ENCODE measurements at regions not wholly inside any gene's neighbourhood (a gene's known extent, or its start where the extent isn't known, plus 50 kb on each side); places are given as distances from the start of the nearest gene placed in this dataset.

DNA sequence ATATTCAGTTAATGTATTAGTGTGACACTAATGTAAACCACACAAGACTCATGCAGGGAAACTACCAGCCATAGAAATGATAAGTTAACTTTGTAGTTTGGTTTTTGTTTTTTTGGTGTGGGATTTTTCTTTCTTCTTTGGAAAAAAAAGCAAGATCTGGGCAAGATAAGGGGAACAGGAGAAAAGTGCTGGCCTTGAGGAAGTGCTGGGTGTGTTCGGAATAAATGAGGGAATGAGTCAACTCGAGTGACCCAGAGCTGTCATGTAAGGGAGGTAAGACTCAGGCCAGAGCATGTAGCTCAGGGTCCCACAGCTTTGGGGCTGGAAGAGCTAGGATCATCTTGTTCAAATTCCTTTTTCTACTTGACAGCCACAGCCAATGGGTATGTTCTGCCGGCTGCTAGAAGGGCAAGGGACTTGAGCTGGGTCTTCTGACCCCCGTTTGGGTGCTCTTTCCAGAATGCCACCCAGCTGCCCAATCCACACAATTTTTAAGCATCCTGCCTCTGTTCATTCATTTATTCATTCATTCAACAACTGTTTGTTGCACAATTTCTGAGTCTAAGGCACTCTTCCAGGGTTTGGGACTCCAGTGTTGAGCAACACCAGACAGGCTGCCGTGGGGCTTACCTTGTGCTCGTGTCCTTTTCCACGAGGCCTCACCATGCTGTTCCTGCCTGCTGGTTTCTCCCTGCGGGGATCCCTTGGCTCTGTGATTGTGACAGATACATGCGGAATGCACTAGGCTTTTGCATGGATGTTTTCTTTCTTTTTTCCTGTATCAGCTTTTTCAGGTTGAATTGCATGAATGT is 54.5 kb downstream of the CLDN34 start:
- no peak for DNase-seq

DNA sequence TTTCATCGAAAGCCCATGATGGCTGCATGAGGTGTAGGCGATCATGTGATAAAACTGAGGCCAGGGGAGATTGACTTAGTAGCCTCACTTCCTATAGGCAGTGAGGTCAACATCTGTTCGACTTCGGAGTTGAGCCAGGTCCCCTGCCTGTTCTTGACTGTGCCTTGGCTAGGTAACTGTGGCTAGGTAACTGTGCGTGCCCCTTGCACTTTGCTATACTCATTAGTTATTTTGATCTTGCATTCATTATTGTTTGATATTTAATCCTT is 55.0 kb downstream of the CLDN34 start:
- DNase-seq, result no peak

DNA sequence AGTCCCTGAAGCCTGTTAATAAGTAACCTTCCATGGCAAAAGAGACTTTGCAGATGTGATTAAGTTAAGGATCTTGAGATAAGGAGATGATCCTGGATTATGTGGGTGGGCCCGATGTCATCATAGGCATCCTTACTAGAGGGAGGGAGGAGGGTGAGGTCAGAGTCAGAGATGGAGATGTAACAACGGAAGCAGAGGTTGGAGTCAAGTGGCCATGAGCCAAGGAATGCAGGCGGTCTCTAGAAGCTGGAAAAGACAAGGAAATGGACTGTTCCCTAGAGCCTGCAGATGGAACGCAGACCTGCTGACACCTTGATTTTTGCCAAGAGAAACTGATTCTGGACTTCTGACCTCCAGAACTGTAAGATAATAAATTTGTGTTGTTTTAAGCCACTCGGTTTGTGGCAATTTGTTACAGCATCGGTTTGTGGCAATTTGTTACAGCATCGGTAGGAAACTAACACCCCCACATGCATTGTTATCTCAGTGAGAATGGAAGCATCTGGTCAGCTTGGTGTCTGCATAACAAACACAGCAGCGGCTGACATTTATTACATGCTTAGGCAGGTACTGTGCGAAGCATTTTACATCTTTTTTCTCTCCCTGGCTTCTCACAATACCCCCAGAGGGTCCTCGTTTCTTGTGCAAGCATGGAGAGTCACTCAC is 55.6 kb downstream of the CLDN34 start:
- no peak for DNase-seq

DNA sequence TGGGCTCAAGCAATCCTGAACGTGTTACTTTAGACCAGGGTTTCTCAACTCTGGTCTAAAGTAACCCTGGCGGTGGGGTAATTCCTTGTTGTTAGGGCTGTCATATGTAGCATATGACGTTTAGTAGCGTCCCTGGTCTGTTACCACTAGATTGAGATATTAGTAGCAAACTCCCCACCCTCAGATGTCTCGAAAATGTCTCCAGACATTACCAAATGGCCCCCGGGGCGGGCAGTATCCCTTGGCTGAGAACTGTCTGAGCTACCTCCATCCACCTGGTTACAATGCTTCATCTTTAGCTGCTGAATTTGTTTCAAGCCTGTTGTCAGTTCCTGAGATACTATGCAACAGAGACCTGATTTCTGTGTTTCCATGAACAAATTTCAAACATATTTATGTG is 56.7 kb downstream of the CLDN34 start:
- DNase-seq, result no peak

DNA sequence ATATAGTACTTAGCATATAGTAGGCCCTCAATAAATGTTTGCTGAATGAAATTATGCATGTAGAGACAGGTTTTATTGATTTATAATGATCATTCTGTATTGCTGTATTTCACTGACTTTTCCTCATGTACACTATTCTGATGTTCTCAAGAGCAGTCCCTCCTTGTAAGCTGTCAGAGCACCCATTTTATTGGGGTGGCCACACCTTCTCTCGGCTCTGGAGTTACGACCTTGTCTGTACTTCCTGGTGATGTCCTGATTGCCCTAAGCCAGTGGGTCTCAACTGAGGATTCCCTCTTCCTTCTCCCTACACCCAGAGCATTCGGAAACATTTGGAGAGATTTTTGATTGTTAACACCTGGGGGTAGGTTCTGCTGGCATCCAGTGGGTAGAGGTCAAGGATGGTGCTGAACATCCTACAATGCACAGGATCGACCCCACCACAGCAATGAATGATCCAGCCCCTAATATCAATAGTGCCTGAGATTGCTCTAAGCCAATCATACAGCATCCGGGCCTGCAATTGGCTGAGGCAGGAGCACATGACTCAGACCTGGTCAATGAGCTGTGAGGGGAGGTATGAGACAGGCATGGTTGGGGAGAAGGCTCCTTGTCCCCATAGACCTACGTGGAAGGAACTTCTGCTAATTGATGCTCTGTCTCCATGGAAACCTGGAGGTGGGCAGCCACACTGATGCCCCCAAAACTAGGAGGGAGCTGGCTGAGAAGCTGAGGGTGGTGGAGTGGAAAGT is 58.8 kb downstream of the CLDN34 start:
- DNase-seq, result no peak

DNA sequence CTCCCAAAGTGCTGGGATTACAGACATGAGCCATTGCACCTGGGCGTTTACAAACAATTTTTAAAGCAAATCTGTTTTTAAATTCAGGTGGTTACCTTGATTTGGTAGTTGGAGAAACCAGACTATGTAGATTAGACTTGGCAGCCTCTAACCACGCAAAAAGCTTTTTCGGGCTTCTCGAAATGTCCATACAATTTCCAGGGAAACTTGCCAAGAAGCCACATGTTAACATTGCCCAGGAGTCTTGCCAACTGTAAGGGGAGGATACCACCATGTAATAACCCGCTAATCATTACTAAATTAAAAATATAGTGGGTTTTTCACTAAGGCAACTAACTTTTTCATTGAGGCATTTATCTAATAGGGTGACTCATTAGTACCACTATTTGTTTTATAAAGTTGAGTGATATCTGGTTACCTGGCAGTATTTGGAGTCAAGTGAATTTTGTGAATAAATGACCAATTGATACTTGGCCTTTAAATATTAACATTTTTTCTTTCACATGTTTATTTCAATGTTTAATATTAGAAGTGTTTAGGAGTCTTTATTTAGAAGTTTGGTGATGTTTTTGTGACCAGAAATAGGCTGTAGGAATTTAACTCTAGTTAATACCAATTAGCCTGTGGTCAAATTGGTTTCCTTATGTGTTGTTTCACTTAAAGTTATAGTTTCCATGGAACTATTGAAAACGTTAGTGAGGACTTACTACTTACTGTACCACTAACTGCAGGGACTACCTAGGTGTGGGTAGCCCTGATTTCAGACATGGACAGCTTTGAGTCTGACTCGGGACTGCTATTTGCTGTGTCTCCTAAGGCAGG is 61.3 kb downstream of the CLDN34 start:
- no peak for DNase-seq

DNA sequence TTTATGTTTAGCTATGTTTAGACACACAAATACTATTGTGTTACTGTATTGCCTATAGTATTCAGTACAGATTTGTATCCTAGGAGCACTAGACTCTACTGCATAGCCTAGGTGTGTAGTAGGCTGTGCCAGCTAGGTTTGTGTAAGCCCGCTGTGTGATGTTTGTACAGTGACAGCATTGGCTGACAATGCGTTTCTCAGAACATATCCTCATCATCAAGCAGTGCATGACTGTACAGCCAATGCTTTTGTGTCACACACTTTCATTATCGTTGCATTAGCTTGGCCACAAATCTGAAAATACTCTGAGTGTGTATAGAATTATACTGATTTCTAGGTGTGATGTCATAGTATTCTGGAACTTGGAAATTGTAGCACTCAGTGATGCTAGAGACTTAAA is 63.4 kb downstream of the CLDN34 start:
- peak; percentile 13 for DNase-seq

DNA sequence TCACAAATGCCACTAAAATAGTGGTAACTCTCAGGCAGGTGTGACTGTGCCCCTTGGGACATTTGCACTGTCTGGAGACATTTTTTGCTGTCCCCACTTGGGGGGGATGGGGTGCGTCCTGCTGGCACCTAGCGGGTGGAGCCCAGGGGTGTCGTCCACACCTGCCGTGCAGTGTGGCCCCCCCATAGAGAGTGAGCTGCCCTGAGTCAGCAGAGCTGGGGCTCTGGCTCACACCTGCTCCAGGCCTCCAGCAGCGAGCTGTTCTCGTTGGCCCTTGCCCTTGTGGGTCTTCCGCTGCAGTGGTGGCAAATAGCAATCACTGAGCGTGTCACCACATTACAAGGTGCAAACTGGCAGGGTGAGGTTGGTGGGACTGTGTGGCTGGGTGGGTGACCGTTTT is 64.6 kb downstream of the CLDN34 start:
- DNase-seq, result peak; percentile 66

DNA sequence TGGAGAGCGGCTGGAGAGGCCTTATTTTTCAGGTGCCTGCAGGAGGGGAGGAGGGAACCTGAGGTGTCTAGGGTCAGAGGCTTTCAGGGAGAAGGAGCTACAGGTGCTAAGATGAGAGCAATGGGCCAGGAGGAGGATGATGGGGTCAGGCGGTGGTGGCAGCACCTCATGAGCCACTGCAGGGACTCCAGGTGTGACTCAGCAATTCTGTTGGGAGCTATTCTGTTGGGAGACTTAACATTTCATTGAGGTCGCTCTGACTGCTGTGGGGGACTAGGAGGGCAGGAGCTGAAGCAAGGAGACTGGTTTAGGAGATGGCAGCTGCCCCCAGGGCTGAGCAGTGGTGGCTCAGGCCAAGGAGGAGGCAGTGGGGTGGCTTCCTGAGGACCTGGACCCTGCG is 65.0 kb downstream of the CLDN34 start:
- DNase-seq, result peak; percentile 44

DNA sequence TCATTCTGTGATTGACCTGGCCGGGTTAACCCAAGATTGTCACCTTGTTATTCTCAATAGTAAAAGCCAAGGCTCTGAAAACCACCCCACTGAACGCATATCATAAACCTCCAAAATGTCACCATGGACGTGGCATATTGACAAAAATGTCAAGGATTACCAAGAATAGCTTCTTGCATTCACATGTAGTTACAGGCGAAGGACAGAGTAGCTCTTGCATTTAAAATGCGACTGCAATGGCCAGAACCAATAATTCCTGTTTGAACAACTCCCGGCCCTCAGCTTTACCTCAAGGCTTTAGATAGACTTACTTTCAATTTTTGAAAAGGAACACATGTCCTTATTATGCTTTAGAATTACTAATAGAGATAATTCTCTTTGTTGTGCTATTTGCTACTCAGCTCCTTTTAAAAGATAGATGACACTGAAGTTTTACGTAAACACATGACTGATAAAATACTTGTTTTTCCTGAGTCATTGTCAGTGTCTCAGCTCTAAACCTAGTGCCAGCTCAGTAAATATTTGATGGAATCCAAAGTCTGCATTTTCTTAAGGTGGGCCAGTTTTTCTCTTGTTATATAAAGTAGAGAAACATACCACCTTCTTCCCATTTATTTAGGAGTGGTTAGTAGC is 66.3 kb downstream of the CLDN34 start:
- no peak for DNase-seq

DNA sequence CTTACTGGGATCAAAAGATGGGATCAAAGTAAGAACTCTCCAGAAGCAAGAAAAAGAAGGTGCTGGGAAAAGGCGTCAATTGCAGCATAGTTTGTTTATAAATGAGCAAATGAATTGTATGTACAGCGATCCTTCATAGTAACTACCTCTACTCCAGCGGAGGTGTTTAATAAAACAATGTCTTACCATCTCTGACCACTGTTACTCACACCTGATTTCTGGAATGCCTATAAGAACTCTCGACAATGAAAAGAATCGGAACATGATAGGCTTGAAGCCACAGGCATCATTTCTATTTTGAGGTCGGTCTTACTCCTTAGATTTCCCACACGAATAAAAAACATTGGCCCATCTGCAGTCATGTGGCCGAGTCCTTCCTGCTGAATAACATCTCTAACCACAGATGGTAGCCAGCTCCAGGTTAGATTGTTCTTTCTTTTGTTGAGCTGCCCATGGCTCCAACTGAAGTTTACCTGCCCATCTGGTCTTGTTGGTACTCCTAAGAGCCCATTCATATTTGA is 67.6 kb downstream of the CLDN34 start:
- DNase-seq, result no peak

DNA sequence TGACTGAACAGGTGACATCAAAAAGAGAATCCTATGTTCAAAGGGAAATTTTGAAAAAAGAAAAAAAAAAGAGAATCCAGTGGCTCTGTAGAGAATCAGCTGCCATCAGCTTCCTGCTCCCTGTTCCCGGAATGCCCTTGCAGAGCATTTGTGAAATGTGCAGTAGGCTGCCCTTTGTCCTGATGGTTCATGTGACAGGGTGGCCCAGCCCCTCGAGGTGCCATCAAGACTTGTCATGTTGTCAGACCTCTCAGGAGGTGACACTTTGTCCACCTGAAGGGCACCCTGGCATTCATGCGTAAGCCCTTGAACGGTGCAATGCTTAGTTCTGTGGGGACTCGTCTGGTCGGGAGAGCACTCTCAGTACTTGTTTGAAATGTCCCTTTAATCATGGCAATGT is 71.4 kb downstream of the CLDN34 start:
- DNase-seq, result no peak

DNA sequence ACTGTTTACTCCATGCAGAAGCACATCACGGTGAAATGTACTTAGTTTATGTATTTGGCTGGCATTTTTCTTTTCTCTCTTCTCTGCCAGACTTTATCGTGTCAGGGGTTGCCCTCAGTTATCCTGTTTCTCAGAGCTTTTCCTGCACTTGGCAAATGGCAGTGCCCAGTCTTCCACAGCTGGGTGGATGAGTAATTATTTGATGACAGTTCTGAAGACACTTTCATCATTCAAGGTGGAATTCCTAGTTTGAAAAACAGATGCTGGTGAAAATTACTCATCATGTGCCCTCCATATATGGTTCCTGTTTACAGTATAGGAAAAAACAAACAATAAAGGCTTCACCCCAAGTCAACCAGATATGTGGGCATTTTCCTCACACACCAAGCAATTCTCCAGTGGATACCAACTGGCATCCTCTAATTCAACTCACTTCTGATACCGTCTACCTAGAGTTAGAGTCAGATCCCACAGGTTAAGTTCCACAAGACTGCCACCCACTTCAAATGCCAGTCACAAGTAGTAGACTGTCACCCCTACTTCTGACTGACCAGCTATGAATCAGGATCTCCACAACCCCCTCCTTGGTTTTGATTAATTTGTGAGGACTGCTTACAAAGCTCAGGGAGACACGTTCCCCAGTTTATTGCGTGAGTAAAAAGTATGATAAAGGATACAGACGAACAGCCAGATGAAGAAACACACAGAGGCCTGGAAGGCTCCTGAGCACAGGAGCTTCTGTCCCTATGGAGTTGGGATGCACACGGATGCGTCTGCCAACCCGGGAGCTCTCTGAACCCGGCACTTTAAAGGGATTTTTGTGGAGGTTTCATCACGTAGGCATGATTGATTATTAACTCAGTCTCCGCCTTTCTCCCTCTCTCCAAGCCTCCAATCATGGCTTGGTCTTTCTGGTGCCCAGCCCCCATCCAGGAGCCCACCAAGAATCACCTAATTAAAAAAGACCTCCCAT is 72.9 kb downstream of the CLDN34 start:
- no peak for DNase-seq

DNA sequence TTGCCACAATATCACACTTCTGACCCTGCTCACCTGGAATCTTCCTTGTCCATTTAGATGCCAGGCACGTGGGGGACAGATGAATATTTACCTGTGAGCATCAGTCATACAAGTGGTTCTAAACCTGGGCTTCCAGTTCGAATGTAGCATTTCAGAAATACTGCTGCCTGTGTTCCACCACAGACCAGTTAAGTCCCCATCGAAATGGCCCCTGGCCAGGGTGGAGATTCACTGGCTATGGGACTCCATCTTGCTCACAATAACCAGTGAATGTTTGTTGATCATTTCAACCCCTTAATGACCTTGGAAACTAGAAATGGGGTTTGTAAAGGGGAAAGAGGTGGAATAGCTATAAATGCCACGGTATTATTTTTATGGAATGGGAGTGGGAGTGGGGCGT is 73.8 kb downstream of the CLDN34 start:
- DNase-seq, result no peak

DNA sequence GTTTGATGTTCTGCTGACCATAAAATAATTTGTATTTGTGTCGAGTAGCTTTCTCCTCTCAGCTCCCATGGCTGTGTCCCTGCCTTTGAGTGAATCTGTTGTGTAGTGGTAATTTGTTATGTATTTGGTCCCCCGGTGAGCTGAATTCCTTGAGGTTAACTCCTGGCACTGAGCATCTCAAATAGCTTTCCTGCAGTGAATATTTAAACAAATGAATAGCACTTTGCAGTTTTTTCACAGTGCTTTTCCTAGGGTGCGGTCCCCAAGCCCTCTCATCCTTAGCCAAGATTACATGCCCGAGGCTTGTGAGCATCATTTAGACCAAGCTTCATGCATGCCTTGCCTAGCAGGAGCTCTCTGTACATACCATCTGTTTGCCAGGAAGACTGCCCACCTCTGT is 74.2 kb downstream of the CLDN34 start:
- no peak for DNase-seq

DNA sequence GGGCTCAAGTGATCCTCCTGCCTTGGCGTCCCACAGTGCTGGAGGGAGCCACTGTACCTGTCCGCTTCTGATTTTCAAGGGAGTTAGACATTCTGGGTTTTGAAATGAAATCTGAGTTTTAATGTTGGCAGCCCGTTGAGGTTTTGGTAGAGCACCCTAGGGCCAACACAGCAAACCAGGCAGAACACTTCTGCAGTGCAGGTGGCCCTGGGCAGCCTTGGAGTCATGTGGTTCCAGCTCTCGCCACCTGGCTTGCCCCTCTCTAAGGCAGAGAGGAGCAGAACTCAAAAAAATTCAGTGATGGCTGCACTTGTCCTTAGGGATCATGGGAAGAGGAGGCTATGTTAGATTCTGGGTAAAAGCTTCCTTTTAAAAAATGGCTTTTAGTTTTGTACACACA is 74.9 kb downstream of the CLDN34 start:
- DNase-seq, result no peak

DNA sequence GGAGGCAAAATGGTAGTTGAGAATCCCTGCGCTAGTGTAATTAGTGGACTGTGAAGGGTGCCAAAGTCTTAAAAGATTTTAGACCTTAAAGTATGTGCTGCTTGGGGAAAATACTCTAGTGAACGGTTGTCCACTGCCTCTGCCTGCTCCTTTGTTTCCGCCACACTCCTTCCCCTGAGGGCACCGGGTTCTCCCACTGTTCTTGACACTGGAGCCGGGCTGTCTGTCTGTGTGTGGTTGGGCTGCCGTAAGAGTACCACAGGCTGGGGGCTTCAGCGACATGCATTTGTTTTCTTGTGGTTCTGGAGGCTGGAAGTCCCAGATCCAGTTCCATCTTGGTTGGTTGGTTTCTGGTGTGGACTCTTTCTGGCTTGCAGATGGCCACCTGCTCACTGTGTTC is 76.2 kb downstream of the CLDN34 start:
- DNase-seq, result no peak

DNA sequence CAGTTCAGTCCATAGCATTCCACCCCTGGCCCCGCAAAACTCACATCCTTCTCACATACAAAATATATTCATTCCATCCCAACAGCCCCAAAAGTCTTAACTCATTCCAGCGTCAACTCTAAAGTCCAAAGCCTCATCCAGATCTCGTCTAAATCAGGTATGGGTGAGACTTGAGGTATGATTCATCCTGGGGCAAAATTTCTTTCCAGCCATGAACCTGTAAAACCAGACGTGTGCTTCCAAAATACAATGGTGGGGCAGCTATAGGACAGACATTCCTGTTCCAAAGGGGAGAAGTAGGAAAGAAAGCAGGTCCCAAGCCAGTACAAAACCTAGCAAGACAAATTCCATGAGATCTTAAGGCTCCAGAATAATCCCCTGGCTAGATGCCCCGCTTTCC is 76.9 kb downstream of the CLDN34 start:
- DNase-seq, result no peak

DNA sequence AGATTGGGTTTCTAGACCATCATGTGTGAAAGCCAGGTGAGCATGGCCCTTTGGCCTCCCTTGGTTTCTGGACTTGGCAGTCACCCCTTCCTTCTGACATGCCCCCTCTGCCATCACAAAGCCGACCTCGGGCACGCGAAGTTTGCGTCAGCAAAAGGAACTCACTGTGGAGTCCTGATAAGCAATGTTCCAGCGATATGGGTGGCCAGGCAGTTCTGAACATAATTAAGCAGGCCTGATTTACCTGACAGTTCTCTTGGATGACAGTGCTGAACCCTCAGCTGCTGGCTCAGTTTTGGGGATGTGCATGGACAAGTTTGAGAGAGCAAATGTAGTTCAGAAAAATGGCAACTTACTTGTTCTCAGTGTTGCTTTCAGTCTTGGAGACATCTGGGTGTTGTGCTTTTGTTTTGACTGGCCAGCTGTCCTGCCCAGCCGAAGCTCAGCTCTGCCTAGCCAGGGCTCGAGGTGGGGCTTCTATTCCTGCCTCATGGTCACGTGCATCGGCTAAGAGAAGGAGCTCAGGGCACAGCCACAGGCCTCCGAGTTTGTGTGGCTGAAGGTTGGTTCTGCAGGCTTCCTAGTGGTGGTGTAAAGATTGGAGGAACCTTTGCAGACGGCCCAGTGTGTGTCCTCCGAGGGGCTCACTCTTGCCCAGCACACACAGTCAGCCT is 78.3 kb downstream of the CLDN34 start:
- DNase-seq, result no peak

DNA sequence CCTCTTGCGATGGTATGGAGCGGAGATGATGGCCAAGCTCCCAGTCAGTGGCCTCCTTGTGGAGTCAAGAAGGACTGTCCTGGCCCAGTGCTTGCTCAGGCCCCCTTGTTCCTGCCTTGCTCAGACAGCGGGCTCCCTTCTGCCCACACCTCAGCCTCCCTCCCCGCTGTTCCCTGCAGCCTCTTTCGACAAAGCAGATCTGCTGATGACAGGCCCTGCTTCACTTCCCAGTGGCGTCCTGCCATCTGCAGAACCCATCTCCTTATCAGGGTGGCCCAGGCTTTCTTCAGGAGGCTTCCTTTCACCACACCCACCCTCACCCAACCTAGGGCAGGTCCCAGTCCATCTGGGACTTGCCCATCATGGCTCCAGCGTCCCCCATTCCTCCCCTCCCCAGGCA is 80.0 kb downstream of the CLDN34 start:
- no peak for DNase-seq

DNA sequence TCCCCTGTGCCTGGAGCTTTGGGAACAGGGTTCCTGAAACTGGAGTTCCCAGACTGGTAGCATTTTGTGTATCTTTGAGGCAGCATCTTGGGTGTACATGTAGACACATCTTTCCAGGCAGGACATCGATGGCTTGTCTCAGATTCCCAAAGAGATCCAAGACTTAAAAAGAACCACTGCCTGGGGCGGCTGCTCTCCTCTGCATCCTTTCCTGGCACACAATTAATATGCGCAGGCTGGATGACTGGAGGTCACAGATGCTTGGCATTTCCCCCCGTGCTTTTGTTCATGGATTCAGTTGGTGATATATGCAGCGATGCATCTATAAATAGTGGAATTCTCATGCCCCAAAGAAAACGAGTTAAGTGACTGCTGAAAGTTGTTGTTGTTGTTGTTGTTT is 80.5 kb downstream of the CLDN34 start:
- DNase-seq, result no peak
